ENCODE measurements at regions not wholly inside any gene's neighbourhood (a gene's known extent, or its start where the extent isn't known, plus 50 kb on each side); places are given as distances from the start of the nearest gene placed in this dataset.

DNA sequence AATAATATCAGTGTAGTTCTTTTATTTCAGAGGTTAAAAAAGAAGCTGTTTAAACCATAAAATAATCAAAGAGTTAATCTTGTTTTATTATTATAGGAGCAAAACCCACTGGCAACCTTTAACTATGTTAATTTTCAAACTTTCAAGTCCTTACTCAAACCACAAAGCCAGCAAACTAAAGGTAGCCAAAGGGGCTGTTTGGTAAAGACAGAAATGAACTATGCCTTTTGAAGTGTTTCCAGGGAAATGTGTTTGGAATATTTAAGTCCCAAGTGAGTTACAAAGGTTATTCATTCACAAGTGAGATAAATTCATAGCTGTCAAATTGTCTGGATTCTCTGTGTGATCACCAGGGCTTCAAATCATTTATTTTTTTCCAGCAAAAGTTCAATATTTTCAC, 264.7 kb downstream of the MZT1 start:
- TF ChIP-seq POLR2A (IDR thresholded peaks at IDR 0.05; ENCODE audit: low read length) (no peak), GATA1 (IDR thresholded peaks at IDR 0.05; ENCODE audit: low read depth, low read length) (no peak)

All from erythroblast (primary cell).